GM23248 (cell line): ENCODE measurements at regions not wholly inside any gene's neighbourhood (a gene's known extent, or its start where the extent isn't known, plus 50 kb on each side); places are given as distances from the start of the nearest gene placed in this dataset.

ENCODE experiments used
- EZH2 ChIP-seq: fragments of 200-600 bp; sonication (generic); IDR thresholded peaks from 2 replicates; pipeline ENCODE4 v1.6.1; 2018; ENCODE audit warnings: antibody characterized with exemption, mild to moderate bottlenecking; ENCODE audit not compliant: insufficient read depth, poor library complexity, severe bottlenecking
- EZH2phosphoT487 ChIP-seq: fragments of 200-600 bp; sonication (generic); IDR thresholded peaks from 2 replicates; pipeline ENCODE4 v1.6.1; 2018; ENCODE audit warnings: antibody characterized with exemption, moderate library complexity, mild to moderate bottlenecking, low read depth; ENCODE audit not compliant: insufficient read depth

DNA sequence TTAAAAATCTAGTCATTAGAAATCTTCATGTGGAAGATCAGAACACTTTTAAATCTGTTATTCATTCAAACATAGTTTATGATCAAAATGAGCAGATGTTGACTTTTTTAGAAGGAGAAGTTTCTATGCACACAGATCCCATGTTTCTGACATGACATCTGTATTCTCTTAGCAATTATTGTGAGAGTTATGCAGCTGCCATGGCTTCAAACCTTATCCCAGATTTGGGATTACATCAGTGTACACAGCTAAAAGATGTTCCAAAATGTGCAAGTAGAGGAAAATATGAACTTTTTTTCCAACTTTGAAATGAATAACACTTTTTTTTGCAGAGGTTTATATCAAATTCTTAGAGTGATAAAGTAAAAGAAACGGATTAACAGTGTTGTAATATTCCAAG, 1166.9 kb downstream of the ZPLD1 start:
- TF ChIP-seq EZH2phosphoT487: no peak
- no peak for TF ChIP-seq EZH2
